Mesothelial cell of epicardium (in vitro differentiated cells): ENCODE measurements at regions not wholly inside any gene's neighbourhood (a gene's known extent, or its start where the extent isn't known, plus 50 kb on each side); places are given as distances from the start of the nearest gene placed in this dataset.

ENCODE experiments used
- DNase-seq, 2 experiments: peaks; one replicate each; pipeline ENCODE4 v3.0.0; 2021; ENCODE audit warnings: low spot score in 2 of 2; ENCODE audit not compliant: unreplicated experiment in 2 of 2
- H3K27ac Mint-ChIP-seq: 2 replicates; pipeline ENCODE4 v1.8.0; 2021; ENCODE audit warnings: mixed read lengths
- H3K27me3 Mint-ChIP-seq: 2 replicates; pipeline ENCODE4 v1.8.0; 2021; ENCODE audit warnings: low read depth, mixed read lengths
- H3K36me3 Mint-ChIP-seq: 2 replicates; pipeline ENCODE4 v1.8.0; 2021; ENCODE audit warnings: mixed read lengths
- H3K4me1 Mint-ChIP-seq: 2 replicates; pipeline ENCODE4 v1.8.0; 2021; ENCODE audit warnings: mixed read lengths
- H3K4me3 Mint-ChIP-seq: 2 replicates; pipeline ENCODE4 v1.8.0; 2021; ENCODE audit warnings: mild to moderate bottlenecking, moderate library complexity, mixed read lengths
- H3K9me3 Mint-ChIP-seq: 2 replicates; pipeline ENCODE4 v1.8.0; 2021; ENCODE audit warnings: mixed read lengths
- CTCF ChIP-seq: fragments of 200-600 bp; sonication (generic); IDR thresholded peaks from one replicate; pipeline ENCODE4 v1.5.0; 2021; ENCODE audit warnings: antibody characterized with exemption; ENCODE audit not compliant: unreplicated experiment

- no peak overlapping the region for H3K27ac Mint-ChIP-seq
- DNase-seq, result no peak
- H3K4me3 Mint-ChIP-seq, result no peak overlapping the region
- H3K4me1 Mint-ChIP-seq, result no peaks in the 10 kb centered on the region
- TF ChIP-seq CTCF, result no peak
- H3K27me3 Mint-ChIP-seq, result no peaks in the 10 kb centered on the region
- H3K36me3 Mint-ChIP-seq, result no peaks in the 10 kb centered on the region
- peaks cover 11% of the 10 kb centered on the region for H3K9me3 Mint-ChIP-seq
Observed at GRCh38 chrX:125407314-125407713, 87.6 kb downstream of the TEX13C start.

GRCh38 chrX:125420809-125421208, 101.1 kb downstream of the TEX13C start:
- Mint-ChIP-seq H3K4me3 (no peak overlapping the region), H3K27ac (no peak overlapping the region), H3K4me1 (no peaks in the 10 kb centered on the region), H3K36me3 (no peaks in the 10 kb centered on the region), H3K27me3 (no peaks in the 10 kb centered on the region), H3K9me3 (no peaks in the 10 kb centered on the region)
- no peak for TF ChIP-seq CTCF
- no peak for DNase-seq

GRCh38 chrX:125422986-125423385, 103.3 kb downstream of the TEX13C start:
- no peaks in the 10 kb centered on the region for H3K27me3 Mint-ChIP-seq
- TF ChIP-seq CTCF, result no peak
- no peaks in the 10 kb centered on the region for H3K9me3 Mint-ChIP-seq
- H3K27ac Mint-ChIP-seq, result no peak overlapping the region
- H3K4me1 Mint-ChIP-seq, result peaks cover 5% of the 10 kb centered on the region
- H3K36me3 Mint-ChIP-seq, result no peaks in the 10 kb centered on the region
- DNase-seq, result no peak
- H3K4me3 Mint-ChIP-seq, result no peak overlapping the region

- peaks cover 5% of the 10 kb centered on the region for H3K4me1 Mint-ChIP-seq
- H3K27ac Mint-ChIP-seq, result no peak overlapping the region
- no peaks in the 10 kb centered on the region for H3K27me3 Mint-ChIP-seq
- no peaks in the 10 kb centered on the region for H3K36me3 Mint-ChIP-seq
- no peak overlapping the region for H3K4me3 Mint-ChIP-seq
- no peak for TF ChIP-seq CTCF
- no peaks in the 10 kb centered on the region for H3K9me3 Mint-ChIP-seq
- no peak for DNase-seq
Observed at GRCh38 chrX:125424536-125424935, 104.9 kb downstream of the TEX13C start.

- Mint-ChIP-seq H3K27ac (no peak overlapping the region), H3K4me3 (no peak overlapping the region), H3K9me3 (peaks cover 29% of the 10 kb centered on the region), H3K27me3 (no peaks in the 10 kb centered on the region), H3K36me3 (no peaks in the 10 kb centered on the region), H3K4me1 (no peaks in the 10 kb centered on the region)
- no peak for DNase-seq
- peak; percentile 51 for TF ChIP-seq CTCF
Observed at GRCh38 chrX:125436855-125437254, 117.2 kb downstream of the TEX13C start.

GRCh38 chrX:125439194-125439849, 119.7 kb downstream of the TEX13C start:
- no peaks in the 10 kb centered on the region for H3K27me3 Mint-ChIP-seq
- H3K4me1 Mint-ChIP-seq, result no peaks in the 10 kb centered on the region
- TF ChIP-seq CTCF, result no peak

More at GRCh38 chrX:125439194-125439849, 119.7 kb downstream of the TEX13C start:
- H3K27ac Mint-ChIP-seq, result no peak overlapping the region
- no peak for DNase-seq
- peaks cover 9% of the 10 kb centered on the region for H3K9me3 Mint-ChIP-seq
- no peaks in the 10 kb centered on the region for H3K36me3 Mint-ChIP-seq
- H3K4me3 Mint-ChIP-seq, result no peak overlapping the region
